Stimulated activated naive CD8-positive, alpha-beta T cell treated with anti-CD3 and anti-CD28 coated beads, Interleukin-15, amount 100 ng/mL, for 72 hours (primary cell): ENCODE measurements at regions not wholly inside any gene's neighbourhood (a gene's known extent, or its start where the extent isn't known, plus 50 kb on each side); places are given as distances from the start of the nearest gene placed in this dataset.
A peak's percentile ranks its signal among the peaks of the same experiment; 100 is the strongest.
"Not testable (repeated sequence)": the region's sequence is repeated elsewhere in the genome, so short reads cannot be mapped to it uniquely, and the experiment has no call there.

ENCODE experiments used
- ATAC-seq: fragments of 150-1000 bp; cut with Tn5 transposase; 2 replicates; pipeline ENCODE4 v1.10.0; 2021; ENCODE audit warnings: mild to moderate bottlenecking, moderate library complexity
- DNase-seq, 2 donors: peaks; one replicate each; pipeline ENCODE4 v3.0.0; 2021 to 2022
- H3K27ac Mint-ChIP-seq, 2 donors: one replicate each; pipeline ENCODE4 v1.8.0; 2022; ENCODE audit warnings: mild to moderate bottlenecking in 2 of 2, mixed read lengths in 2 of 2, moderate library complexity in 2 of 2
- H3K27me3 Mint-ChIP-seq: one replicate; pipeline ENCODE4 v1.8.0; 2022; ENCODE audit warnings: mixed read lengths
- H3K4me1 Mint-ChIP-seq: one replicate; pipeline ENCODE4 v1.8.0; 2022; ENCODE audit warnings: mild to moderate bottlenecking, mixed read lengths
- H3K4me3 Mint-ChIP-seq, 2 donors: one replicate each; pipeline ENCODE4 v1.8.0; 2022; ENCODE audit warnings: mild to moderate bottlenecking in 2 of 2, mixed read lengths in 2 of 2, moderate library complexity in 1 of 2
- H3K9me3 Mint-ChIP-seq, 2 donors: one replicate each; pipeline ENCODE4 v1.8.0; 2022; ENCODE audit warnings: mixed read lengths in 2 of 2

GRCh38 chr15:31433091-31433490 lies 106.5 kb downstream of the KLF13 start:
- no peaks in the 10 kb centered on the region for H3K9me3 Mint-ChIP-seq
- no peaks in the 10 kb centered on the region for H3K27me3 Mint-ChIP-seq
- no peak for ATAC-seq
- peak overlapping the region in 1 of 2 donors; percentile 35 for H3K27ac Mint-ChIP-seq
- no peak for DNase-seq
- H3K4me3 Mint-ChIP-seq, result no peak overlapping the region
- H3K4me1 Mint-ChIP-seq, result peaks cover 81% of the 10 kb centered on the region

DNA sequence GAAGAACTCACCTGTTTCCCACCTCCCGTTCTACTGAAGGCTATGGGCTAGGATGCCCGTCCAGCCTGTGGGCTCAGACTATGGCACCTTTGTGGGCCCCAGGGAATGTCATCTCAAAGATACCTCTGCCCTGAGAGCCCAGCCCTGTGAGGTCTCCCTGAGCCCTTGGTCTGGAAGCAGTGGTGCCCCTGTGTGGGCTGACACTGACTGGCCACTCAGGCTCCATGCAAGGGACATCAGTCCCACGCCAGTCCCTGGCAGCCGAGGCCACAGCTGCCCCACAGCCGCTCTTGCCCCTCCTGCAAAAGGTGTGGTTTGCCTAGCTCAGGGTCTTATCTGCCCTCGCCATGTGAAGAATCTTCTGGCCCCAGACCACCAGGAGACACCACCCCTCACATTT lies 106.9 kb downstream of the KLF13 start:
- ATAC-seq (no peak), DNase-seq (no peak)
- no peaks in the 10 kb centered on the region for H3K27me3 Mint-ChIP-seq
- peak overlapping the region; percentile 99 to 100 for H3K27ac Mint-ChIP-seq
- H3K4me1 Mint-ChIP-seq, result peaks cover 86% of the 10 kb centered on the region
- peak overlapping the region; percentile 82 to 88 for H3K4me3 Mint-ChIP-seq
- H3K9me3 Mint-ChIP-seq, result no peaks in the 10 kb centered on the region

- DNase-seq (no peak), ATAC-seq (no peak)
- H3K4me1 Mint-ChIP-seq, result peaks cover 88% of the 10 kb centered on the region
- no peaks in the 10 kb centered on the region for H3K27me3 Mint-ChIP-seq
- no peaks in the 10 kb centered on the region for H3K9me3 Mint-ChIP-seq
- peak overlapping the region; percentile 99 to 100 for H3K27ac Mint-ChIP-seq
- H3K4me3 Mint-ChIP-seq, result peak overlapping the region; percentile 82 to 88
Observed at GRCh38 chr15:31434275-31434587, 107.6 kb downstream of the KLF13 start.

GRCh38 chr15:31434588-31435260 lies 108.1 kb downstream of the KLF13 start:
- H3K27me3 Mint-ChIP-seq, result no peaks in the 10 kb centered on the region
- no peaks in the 10 kb centered on the region for H3K9me3 Mint-ChIP-seq
- H3K27ac Mint-ChIP-seq, result peak overlapping the region; percentile 99 to 100
- DNase-seq (peak in 1 of 2 donors; percentile 92), ATAC-seq (peak; percentile 81)
- peak overlapping the region; percentile 82 to 88 for H3K4me3 Mint-ChIP-seq
- peaks cover 90% of the 10 kb centered on the region for H3K4me1 Mint-ChIP-seq

GRCh38 chr15:31435261-31435911 lies 108.8 kb downstream of the KLF13 start:
- H3K9me3 Mint-ChIP-seq, result no peaks in the 10 kb centered on the region
- DNase-seq (peak; percentile 89 to 91), ATAC-seq (peak; percentile 76)
- H3K27me3 Mint-ChIP-seq, result no peaks in the 10 kb centered on the region
- peaks cover 89% of the 10 kb centered on the region for H3K4me1 Mint-ChIP-seq
- H3K27ac Mint-ChIP-seq, result peak overlapping the region; percentile 99 to 100
- peak overlapping the region; percentile 82 to 88 for H3K4me3 Mint-ChIP-seq

DNA sequence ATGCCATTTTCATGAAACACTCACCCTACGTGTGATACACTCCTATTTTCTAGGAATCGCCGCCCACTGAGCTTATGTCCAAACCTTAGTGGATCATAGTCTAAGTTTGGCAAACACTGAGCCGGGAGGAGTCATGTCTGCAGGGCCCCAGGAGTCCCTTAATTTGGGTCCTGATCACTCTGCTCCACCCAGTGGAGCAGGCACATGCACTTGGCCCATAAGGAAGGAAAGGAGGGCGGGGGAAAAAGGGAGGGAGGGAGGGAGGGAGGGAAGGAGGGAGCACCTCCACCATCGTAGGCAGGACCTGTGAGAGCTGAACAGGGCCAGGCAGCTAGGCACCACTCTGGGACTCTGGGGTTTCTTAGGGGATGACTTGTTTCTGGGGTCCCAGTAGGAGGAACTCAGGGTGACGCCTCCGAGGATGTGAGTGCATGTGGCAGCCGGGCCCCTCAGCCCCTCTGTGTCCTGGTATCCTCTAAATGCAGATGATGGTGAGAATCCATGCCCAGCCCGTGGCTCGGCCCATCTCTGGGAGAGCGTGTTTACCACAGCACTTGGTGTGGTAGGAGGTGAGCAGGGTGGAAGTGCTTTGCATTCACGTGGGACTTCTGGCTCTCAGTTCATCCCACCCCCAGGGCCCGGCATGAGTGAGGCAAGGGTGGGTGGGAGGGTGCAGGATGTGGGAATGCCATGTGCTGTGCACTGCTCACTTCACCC lies 109.4 kb downstream of the KLF13 start:
- Mint-ChIP-seq H3K9me3 (no peaks in the 10 kb centered on the region), H3K4me3 (peak overlapping the region; percentile 82 to 88), H3K4me1 (peaks cover 93% of the 10 kb centered on the region), H3K27ac (peak overlapping the region; percentile 99 to 100), H3K27me3 (no peaks in the 10 kb centered on the region)
- ATAC-seq (peak; percentile 3), DNase-seq (peak; percentile 54)

GRCh38 chr15:31437686-31438085 lies 111.1 kb downstream of the KLF13 start:
- Mint-ChIP-seq H3K27me3 (no peaks in the 10 kb centered on the region), H3K4me1 (peaks cover 98% of the 10 kb centered on the region), H3K9me3 (no peaks in the 10 kb centered on the region), H3K27ac (peak overlapping the region; percentile 34 to 100), H3K4me3 (peak overlapping the region; percentile 73 to 74)
- peak; percentile 44 for ATAC-seq
- DNase-seq, result peak; percentile 64 to 81

DNA sequence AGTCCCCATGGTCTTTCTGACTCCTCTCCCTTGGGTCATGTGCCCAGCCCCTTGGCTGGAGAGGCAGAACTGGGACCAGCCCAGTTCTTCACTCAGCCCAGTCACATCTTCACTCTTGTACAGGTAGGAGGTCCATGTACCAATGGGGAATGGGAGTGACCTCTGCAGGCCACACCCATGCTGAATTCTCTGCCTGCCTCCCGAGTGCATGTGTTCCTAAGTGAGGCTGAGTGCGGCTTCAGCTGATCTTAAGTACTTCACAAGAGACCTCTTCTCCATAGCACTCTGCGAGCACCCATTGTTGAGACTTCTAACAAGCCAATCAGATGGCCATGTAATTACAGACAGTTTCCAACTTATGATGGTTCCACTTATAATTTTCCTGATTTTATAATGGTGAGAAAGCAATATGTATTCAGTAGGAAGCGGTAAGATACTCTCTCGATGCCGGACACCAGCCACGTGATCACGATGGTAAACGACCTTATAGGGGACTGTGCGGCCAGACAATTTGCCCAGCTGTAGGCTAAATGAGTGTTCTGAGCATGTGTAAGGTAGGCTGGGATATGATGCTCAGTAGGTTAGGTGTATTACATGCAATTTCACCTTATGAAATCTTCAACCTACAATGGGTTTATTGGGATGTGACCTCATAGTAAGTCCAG lies 112.1 kb downstream of the KLF13 start:
- Mint-ChIP-seq H3K9me3 (no peaks in the 10 kb centered on the region), H3K27me3 (no peaks in the 10 kb centered on the region), H3K4me3 (peak overlapping the region; percentile 32 to 73), H3K27ac (peak overlapping the region; percentile 27 to 34), H3K4me1 (peaks cover 98% of the 10 kb centered on the region)
- ATAC-seq, result no peak
- DNase-seq, result peak in 1 of 2 donors; percentile 10

GRCh38 chr15:31439328-31439727 lies 112.7 kb downstream of the KLF13 start:
- no peak for ATAC-seq
- H3K9me3 Mint-ChIP-seq, result no peaks in the 10 kb centered on the region
- no peaks in the 10 kb centered on the region for H3K27me3 Mint-ChIP-seq
- peak; percentile 31 to 57 for DNase-seq
- H3K27ac Mint-ChIP-seq, result no peak overlapping the region
- peaks cover 98% of the 10 kb centered on the region for H3K4me1 Mint-ChIP-seq
- H3K4me3 Mint-ChIP-seq, result peak overlapping the region in 1 of 2 donors; percentile 30

- H3K27ac Mint-ChIP-seq, H3K9me3 Mint-ChIP-seq, H3K27me3 Mint-ChIP-seq, DNase-seq, ATAC-seq: not testable (repeated sequence)
- Mint-ChIP-seq H3K4me3 (peak overlapping the region; percentile 76 to 84), H3K4me1 (peaks cover 94% of the 10 kb centered on the region)
Observed at GRCh38 chr15:31440216-31440615, 113.6 kb downstream of the KLF13 start.

DNA sequence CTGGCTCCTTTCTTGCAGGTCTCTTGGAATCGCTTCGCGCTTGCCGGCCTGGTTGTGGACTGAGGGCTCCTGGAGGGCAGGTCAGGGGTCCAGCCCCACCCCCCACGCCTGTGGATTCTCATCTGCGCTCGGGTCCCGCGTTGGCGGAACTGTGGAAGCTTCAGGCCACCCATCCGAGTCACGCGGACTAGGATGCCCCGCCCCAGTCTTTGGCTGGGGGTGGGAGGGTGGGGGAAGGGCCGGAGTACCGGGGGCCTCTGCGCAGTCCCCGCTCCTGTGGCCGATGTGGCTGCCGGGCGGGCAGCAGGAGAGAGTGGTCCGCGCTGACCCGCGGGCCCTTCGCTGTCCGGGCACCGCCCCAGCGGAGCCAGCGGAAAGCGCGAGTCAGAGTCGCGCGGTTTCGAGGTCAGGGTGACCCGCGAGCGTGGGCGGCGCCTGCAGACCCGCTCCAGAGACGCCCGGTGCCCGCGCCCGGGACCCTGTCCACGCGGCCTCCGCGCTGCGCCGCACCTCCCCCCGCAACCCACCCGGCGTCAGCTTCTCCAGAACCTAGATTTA lies 114.2 kb downstream of the KLF13 start:
- no peak for ATAC-seq
- peaks cover 88% of the 10 kb centered on the region for H3K4me1 Mint-ChIP-seq

GRCh38 chr15:31442226-31442625 lies 115.6 kb downstream of the KLF13 start:
- Mint-ChIP-seq H3K4me1 (peaks cover 74% of the 10 kb centered on the region), H3K9me3 (no peaks in the 10 kb centered on the region), H3K27ac (no peak overlapping the region), H3K4me3 (no peak overlapping the region), H3K27me3 (no peaks in the 10 kb centered on the region)
- DNase-seq (no peak), ATAC-seq (no peak)

More for the DNA sequence above, 114.2 kb downstream of the KLF13 start:
- H3K4me3 Mint-ChIP-seq, result peak overlapping the region; percentile 76 to 84
- peak; percentile 33 to 50 for DNase-seq
- no peaks in the 10 kb centered on the region for H3K9me3 Mint-ChIP-seq
- no peaks in the 10 kb centered on the region for H3K27me3 Mint-ChIP-seq
- H3K27ac Mint-ChIP-seq, result peak overlapping the region in 1 of 2 donors; percentile 48

GRCh38 chr15:31442699-31443111 lies 116.1 kb downstream of the KLF13 start:
- ATAC-seq, result no peak
- no peak overlapping the region for H3K4me3 Mint-ChIP-seq
- no peak overlapping the region for H3K27ac Mint-ChIP-seq
- no peak for DNase-seq
- peaks cover 70% of the 10 kb centered on the region for H3K4me1 Mint-ChIP-seq
- H3K9me3 Mint-ChIP-seq, result no peaks in the 10 kb centered on the region
- H3K27me3 Mint-ChIP-seq, result no peaks in the 10 kb centered on the region

DNA sequence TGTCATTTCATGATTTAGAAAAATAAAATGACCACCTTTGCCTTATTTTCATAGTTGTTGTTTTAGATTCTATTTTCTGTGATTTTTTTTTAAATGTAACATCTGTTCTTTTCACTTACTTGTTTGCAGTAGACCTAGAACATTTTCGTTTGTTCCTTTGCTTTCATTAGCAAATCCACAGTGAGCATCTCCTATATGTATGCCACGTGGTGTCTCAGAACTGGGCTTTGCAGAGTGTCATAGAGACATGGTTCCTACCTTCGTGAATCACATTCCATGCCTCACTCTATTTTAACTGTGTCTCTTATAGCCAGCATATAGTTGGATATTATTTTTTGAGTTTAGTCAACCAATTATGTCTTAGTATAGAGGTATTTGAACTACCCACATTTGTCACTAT lies 118.2 kb downstream of the KLF13 start:
- DNase-seq (no peak), ATAC-seq (no peak)
- no peaks in the 10 kb centered on the region for H3K27me3 Mint-ChIP-seq
- H3K4me1 Mint-ChIP-seq, result peaks cover 63% of the 10 kb centered on the region
- no peak overlapping the region for H3K4me3 Mint-ChIP-seq
- H3K27ac Mint-ChIP-seq, result no peak overlapping the region
- H3K9me3 Mint-ChIP-seq, result peaks cover 0 to under 1% of the 10 kb centered on the region in 2 donors

- Mint-ChIP-seq H3K27me3 (no peaks in the 10 kb centered on the region), H3K4me1 (peaks cover 47% of the 10 kb centered on the region), H3K27ac (no peak overlapping the region), H3K4me3 (no peak overlapping the region), H3K9me3 (peaks cover 4 to 6% of the 10 kb centered on the region in 2 donors)
- ATAC-seq (no peak), DNase-seq (no peak)
Observed at GRCh38 chr15:31446546-31446945, 119.9 kb downstream of the KLF13 start.
